Iris pigment epithelial cell (primary cell): ENCODE measurements at regions not wholly inside any gene's neighbourhood (a gene's known extent, or its start where the extent isn't known, plus 50 kb on each side); places are given as distances from the start of the nearest gene placed in this dataset.
"Not testable (repeated sequence)": the region's sequence is repeated elsewhere in the genome, so short reads cannot be mapped to it uniquely, and the experiment has no call there.

Experiments
- DNase-seq: peaks from one replicate; pipeline ENCODE4 v3.0.0-alpha.2; 2011; ENCODE audit warnings: low read depth

DNA sequence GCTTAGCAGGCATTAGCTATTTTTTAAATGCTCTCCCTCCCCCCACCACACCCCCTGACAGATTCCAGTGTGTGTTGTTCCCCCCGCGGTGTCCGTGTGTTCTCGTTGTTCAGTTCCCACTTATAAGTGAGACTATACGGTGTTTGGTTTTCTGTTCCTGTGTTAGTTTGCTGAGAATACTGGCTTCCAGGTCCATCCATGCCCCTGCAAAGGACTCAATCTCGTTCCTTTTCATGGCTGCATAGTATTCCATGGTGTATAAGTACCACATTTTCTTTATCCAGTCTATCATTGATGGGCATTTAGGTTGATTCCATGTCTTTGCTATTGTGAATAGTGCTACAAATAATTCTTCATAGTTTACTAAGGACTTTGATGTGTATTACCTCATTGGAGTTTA lies 97.3 kb upstream of the ZEB2 start:
- not testable (repeated sequence) for DNase-seq

DNA sequence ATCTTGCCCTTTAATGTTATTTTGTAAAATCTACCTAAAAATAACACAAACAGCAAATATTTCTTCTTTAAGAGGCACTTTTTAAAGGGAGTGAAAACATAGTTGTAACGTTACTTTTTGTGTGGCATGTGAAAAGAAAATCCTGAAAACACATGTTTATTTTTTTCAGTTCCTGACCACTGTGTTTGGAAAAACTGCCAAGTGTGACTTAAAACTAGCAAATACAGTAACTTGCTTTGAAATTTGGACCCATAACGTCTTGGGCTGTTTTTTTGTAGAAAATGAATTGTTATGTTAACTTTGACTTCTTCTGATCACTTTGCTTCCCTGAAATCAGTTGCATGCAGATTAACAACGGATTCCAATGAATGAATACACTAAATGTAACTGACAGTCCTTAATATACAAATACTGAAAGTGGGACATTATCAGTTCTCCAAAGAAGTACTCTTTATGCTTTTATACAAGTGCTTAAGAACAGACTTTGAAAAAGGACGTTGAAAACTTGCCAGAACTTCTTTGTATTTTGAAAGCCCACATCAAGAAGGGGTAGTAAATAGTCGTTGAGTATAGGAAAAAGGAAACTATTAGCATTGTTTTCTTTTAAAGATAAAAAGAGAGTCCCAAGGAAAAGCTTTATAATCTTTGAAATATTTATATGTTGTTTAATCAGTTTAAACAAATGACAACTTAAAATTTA lies 96.1 kb upstream of the ZEB2 start:
- no peak for DNase-seq

DNA sequence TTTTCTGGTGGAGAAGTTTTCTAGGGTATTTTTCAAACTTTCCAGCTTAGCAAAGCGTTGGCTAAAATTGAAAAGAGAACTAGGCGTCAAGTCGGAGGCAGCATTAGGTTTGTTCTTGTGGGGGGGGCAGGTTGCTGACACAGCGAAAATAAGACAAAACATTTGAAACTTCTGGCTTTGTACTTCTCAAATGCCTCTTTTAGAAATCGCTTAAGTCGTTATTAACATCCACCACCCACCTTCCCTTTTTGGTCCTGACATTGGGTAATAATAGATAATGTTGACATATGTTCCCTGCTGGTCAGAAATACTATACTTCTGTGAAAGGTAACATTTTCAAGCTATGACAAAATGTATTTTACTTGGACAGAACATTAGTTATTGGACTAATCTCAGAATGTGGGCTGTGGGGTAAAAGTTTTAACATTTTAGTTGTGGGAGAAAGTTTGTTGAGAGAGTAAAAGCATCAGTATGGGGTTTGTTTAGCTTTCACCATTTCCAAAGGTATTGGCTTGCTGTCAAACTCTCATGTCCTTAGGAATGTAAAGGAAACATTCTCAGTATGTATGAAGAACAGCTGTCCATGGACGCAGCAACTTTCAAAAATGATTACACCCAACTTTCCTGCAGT lies 88.1 kb upstream of the ZEB2 start:
- DNase-seq, result peak; percentile 68

DNA sequence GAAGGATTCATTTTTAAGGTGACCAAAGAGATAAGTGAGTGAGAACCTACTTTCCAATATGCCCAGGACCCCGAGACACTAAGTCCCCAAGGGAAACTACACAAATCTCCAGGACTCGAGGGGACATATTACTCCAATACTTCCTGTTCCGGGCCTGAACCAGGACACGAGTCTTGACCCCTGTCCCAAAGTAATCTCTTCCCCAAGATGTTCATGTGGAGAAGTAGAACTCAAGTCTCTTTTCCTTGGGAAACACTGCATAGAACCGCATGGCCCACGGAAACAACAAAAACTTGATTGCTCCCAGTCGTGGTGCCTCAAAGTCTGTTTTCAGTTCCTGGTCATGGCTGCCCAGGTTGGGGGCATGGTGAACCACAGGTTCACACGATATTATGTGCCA lies 87.2 kb upstream of the ZEB2 start:
- DNase-seq, result no peak

DNA sequence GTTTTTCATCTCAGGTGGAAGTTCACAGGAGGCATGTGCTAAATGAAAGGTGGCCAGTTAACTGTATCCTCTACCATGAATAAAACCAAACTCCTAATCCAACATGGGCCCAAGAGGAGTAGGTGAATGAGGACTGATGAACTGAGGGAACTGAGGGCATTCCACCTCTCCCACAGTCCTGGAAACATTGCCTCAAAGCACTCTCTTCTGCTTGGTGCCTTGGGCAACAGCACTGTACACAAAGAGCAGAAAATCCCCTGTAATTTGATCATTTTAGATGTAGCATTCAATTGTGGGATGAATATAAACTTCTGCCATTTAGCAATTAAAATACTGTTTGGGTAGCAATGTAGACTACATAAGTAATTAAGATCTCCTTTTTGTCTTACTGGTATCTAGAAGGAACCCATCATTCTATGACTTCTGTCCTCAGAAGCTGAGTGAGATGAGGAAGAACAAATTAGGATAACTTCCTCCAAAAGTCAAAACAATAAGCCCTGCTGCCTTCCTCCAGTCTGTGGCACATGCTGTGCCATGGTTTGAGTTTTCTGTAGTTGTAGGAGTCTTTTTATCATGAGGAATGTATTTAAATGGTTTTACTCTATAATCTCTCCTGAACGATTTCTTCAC lies 86.7 kb upstream of the ZEB2 start:
- DNase-seq, result peak; percentile 34

DNA sequence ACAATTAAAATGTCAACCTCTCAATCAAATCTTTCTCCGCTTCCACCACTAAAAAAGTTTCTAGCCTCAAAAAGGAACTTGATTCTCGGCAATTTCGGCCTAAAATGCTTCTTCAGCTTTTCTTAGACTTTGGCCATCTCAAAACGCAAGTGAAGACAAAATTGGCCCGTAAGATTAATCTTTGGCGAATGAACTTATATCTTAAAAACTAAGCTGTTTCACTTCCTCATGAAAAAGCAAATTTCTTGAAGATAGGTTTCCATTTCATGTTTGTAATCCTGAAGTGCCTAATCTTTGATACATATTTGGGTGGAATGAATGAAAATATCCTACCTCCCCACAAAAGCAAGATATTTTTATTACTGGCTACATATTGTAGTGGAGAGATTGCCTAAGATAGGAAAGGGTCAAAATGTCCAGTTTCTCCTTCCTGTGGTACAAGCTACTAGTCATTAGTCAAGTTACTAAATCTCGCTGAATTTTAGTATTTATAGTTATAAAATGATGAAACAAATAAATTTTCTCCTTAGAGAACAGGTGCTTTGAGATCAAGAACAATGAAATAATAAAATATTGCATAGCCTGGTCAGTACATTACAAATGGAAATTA lies 85.4 kb upstream of the ZEB2 start:
- DNase-seq, result no peak

DNA sequence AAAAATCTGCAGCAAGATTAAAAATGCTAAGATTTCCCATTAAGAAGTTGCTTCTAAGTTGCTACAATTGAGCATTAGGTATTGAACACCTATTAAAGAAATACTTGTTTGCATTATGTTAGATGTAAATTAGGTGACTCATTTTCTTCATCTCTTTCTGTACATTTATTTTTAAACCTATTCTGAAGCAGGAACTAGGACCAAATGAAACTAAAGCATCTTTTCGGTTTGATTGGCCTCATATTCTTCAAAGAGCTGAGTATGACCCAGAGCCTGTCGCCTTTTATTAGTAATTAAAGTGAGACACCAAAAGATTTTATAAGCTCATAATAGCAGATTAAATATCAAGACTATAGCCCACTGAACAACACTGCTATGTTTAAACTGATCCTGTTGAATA lies 83.4 kb upstream of the ZEB2 start:
- no peak for DNase-seq

DNA sequence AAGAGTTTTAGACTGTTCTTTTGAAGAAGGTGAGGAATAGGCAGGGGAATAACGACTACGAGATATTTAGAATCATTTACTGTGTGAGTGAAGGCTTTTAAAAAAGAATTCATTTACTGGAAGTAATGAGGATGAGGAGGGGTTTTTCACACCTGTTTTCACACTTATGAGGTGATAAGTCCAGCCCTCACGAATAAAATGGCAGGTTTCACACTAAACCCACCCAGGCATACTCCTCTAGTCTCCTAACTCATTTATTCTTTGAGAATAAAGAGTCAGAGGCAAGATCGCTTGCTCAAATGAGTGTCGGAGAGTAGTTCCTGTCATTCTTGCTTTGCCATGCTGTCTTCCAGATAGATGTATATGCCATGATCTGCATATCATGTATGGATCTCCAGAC lies 79.0 kb upstream of the ZEB2 start:
- DNase-seq, result no peak

DNA sequence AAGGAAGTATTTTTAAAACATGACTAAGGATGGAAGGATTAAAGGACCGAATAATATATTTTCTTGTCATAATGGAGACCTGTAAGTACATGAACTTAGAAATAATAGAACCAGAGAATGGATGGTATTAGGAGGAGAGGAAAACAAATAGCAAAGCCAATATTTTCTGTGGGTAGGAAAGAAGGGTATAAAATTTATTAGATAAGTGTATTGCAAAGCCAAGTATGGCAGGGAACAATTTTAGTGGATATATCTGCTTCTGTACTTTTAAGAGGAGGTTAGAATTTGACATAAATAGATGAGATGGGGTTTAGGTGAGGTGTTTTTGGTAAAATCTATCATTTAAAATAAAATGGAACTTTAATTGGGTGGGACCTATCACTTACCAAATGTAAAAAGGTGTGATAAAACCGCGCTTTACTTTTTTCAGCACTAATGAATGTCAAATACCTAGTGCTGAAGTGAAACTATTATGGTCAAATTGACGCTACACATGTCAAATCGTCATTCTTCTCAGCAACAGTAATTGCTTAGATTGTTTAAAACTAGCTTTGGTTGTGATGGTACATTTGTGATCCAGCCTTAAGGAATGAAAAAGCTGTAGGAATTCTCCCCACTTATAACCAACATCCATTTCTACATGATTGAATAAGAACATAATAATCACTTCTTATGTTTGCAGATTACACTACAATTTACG lies 78.1 kb upstream of the ZEB2 start:
- no peak for DNase-seq

DNA sequence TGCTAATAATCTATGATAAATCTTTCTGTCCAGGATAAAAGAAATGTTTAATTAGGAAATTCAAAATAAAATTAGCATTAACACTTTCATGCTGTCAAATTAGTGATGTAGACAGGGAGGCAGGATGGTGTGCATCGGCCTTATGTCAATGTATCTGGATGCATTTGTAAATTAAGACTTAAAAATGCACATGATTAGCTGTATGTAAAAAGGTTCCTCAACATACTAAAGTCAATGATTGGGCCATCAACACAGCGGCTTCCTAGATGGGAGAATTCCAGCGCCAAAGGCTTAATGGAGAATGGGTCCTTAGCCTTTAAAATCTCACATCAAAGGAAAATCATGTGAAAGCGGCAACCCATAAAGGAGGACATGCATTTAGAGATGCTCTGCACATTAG lies 77.5 kb upstream of the ZEB2 start:
- DNase-seq, result no peak

DNA sequence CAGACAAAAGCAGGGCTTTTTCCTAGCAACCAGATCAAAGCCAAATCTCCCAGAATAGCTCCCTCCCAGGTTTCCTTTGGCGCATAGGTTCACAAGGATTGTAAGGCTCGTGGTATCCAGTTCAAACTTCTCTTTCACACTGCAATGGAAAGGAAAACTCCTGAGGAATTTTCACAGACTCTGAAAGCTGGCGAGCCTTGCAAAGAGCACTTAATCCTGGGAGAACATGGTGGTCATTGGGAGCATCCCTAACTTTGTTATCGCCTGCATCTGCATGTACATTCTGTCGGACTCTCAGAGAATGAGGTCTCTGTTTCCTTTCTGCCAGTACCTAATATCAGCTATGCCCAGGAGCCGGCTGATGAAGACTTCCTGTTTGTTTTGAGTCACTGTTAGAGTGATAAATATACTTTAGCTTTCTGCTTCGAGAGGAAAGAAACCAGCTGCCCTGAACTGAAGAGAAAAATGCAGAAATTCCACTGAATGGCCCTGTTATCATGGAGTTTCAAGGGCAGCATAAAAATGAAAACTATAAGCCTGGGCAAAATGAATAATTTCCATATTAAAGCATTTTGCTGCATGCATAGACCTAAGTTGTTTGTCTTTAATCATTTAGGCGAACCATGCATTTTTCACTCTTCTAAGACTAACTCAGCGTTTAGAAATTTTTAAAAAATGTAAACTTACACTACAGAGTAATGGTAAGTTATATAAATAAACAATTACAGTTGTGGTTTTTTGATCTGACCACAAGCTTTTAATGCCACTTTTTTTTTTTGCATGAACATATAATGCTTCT lies 76.4 kb upstream of the ZEB2 start:
- DNase-seq, result peak; percentile 71

DNA sequence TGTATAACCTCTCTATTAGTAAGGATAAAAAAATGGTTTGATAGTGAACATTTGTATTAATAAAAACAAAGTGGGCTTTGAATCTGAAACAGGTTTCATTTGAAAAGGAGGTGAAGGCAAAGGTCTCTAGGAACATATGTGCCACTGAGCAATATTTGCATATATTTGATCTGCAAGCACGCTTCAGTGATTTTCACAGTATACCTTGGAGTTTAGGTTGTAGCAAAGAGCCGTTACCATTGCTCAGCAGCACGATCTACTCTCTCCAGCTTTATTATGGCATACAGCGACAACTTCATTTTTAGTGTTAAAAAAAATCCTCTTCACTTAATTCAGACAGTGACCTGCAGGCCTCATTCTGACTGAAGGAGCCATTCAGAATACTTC lies 75.8 kb upstream of the ZEB2 start:
- no peak for DNase-seq

DNA sequence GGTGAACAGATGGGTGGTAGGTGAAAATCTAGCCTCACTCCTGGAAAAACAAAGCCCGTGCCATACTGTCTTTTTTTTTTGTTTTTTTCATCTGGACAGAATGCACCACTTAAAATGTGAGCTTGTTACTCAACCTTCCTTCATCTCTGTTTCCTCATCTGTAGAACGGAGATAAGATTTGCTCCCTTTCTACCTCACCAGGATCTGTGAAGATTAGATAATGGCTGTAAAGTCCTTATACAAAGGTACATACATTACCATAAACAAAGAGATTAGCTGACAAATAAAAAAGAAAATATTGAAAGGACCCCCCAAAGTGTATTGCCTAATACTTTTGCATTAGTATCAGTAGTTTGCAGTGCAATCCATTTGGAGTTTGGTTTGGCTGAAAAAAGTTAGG lies 75.4 kb upstream of the ZEB2 start:
- DNase-seq, result no peak

DNA sequence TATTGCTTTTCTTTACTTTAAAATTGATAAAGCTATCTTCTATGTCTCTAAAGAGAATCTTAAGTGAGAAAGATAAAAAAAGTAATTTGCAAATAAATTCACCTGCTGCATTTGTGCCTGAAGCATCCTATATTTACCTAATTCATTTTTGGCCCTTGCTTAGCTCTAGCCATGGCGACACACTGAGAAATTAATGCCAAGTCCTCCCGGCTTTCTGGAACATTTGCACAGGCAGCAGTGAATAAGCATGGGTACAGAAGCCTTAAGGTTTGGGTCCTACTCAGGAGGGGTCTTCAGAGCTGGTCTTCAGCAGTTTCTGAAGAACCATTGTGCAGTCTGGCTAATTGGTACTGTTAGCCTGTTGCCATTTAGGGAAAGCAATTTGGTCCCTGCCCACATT lies 73.9 kb upstream of the ZEB2 start:
- DNase-seq, result no peak

DNA sequence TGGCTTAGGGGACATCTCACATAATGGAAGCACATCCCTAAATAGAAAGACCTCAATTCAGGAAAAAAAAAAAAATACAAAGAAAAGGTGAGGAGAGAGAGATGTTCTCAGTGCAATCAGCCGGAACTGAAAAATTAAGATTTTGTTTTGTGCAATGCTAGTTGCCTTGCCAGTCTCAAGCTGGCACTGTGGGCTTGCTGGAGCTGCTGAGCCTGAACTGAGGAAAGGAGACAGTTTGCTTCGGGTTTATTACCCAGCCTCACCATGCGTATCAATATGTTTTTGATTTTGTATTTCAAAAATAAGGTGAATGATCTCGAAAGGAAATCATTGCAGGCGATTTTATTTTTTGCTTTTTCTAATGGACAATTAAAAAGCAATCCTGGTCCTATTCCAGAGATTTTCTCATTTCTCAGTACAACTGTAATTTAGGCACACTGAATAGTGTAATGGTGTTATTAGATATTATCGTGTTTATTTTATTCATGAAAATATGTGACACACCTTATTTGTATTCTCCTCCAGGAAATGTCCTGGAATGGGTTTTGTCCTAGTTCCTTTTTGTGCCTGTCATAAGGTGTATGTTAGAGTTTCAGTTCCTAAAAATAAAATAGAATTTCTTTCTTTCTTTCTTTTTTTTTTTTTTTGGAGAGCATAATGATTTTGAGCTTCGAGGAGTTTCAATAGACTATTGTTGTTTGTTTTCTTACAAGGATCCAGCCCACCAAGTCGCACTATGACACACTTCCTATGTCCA lies 72.8 kb upstream of the ZEB2 start:
- no peak for DNase-seq

DNA sequence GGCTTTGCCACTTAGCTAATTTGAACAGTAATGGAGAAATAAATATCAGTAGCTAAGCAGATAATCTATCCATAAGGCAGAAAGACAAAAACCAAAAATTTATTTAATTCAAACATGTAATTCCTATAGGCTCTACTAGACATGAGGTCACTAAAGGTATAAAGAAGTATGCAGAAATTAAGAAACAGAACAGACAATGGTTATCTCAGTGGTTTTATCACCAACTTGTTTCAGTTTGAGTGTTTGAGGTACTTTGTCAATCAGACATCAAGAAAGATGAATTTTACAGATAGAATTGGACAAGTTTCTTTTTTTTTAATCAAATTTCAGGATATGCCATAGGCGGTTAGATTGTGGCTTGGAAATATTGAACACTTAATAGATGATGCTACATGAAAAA lies 67.4 kb upstream of the ZEB2 start:
- no peak for DNase-seq

DNA sequence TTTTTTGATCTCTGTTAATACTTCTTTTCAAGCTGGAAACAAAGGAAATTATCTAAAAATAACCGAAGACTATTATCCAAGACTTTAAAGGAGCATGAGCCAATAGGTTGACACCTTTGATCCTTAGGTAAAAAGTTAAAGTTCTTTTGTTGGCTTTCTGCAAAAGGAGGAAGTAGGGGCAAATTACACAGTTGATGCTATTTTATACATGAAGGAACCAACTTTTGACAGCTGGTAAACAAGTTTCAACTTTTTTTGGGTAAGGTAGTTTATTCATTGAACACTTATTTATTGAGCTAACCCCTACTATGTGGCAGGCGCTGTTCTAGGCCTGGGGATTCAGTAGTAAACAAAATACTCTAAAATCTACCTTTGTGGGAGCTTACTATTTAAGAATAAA lies 66.6 kb upstream of the ZEB2 start:
- DNase-seq, result no peak

DNA sequence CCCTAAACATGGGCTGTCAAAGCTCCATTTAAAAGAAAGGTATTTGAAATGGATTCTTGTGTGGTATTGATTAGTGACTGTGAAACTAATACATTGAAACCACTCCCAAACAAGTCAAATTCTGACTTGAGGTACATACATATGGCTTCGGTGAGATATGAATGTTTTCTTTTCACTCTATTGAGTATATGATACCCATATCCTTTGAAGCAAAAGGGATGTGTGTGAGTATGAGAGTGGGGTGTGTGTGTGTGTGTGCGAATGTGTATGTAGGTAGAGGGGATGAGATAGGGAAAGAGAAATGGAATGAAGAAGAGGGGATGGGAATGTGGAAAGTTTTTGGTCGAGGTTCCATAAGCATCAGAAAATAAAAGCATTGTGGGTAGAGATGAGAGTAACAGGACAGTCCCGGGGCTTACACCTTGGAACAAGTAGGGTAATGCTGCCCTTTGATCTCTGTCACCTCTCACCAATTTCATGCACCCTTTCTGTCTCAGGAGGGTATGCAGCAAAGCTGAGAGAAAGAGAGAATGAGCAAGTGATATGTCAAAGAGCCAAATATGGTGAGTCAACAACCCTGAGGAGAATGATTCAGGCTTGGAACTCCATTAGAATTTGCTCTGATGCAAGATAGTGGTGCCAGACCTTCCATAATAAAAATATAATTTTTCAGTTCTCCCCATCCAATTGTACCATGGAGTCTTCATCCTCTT lies 64.0 kb upstream of the ZEB2 start:
- DNase-seq, result peak; percentile 90

DNA sequence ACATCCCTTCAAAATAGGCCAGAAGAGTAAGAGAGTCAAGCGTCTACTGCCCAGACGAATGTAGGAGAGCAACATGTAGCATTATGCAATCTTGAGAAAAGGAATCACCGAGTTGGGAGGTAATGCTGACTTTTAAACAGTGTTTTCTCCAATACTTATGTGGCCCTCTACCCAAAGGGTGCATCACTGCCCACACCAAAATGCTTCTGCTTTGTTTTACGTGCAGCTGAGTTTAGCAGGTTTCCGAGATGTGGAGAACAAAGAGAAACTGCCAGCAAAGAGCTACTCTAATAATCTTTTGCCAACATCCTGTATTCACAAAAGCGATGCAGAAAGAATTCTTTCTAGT lies 63.4 kb upstream of the ZEB2 start:
- DNase-seq, result peak; percentile 9

DNA sequence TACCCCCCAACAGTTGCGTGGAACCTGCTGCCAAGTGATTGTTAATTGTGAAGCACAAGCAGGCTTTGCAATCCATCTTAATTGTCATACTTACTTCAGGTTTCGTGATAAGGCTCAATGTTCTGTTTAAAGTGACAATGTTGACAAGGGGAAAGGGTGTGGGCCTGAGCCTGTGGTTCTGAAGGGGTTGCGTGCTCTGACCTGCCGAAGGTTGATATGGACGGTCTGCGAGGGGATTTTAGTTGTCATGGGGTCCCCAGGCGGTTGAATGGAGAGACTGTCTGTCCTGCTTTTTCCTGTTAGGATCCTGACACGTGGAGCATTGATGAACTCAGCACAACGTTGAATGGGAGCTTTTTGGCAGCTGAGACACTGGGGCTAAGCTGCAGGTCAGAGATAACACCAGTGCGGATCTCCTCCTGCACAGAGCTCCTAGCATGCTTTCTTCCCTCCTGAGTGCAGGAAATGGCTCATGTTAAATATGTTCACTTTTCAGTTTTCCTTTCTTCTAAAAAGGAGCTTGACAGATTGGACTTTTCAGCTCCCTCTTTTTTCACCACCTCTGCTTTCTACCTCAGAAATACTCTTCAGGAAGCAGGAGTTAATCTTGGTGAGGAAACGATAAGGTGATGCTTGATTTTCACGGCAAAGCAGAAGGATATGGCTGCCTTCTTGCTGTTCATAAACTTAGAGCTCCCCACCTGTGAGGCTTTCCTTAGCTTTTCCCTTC lies 62.9 kb upstream of the ZEB2 start:
- peak; percentile 8 for DNase-seq
